ENCODE measurements at regions not wholly inside any gene's neighbourhood (a gene's known extent, or its start where the extent isn't known, plus 50 kb on each side); places are given as distances from the start of the nearest gene placed in this dataset.

GRCh38 chr13:62633448-62633847 lies 1217.8 kb upstream of the PCDH20 start:
- TF ChIP-seq CTCF (IDR thresholded peaks at IDR 0.05; ENCODE audit: low read depth, low read length) (no peak), EZH2phosphoT487 (IDR thresholded peaks at IDR 0.05; ENCODE audit: low read depth) (no peak)
